ENCODE measurements at regions not wholly inside any gene's neighbourhood (a gene's known extent, or its start where the extent isn't known, plus 50 kb on each side); places are given as distances from the start of the nearest gene placed in this dataset.

DNA sequence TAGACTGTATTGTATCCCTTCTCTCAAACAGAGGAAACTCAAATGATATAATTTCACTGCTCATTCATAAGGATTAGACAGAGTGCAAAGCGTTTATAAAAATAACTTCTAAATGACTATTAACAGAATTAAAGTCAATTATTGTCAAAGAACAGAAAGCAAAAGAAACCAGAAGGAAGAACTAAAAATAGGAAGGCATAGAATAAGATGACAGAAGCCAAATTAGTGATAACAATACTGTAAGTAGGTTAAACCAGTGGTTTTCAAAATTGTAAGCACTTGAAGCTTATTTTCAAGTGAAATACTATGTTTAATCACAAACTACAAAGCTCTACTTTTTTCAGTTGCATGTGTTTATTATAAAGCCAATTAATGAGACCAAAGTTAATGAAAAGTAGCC, 305.2 kb downstream of the PPP1R2C start:
- Mint-ChIP-seq H3K36me3 (no peaks in the 10 kb centered on the region), H3K27me3 (no peaks in the 10 kb centered on the region), H3K9me3 (no peaks in the 10 kb centered on the region), H3K4me1 (peaks cover 2% of the 10 kb centered on the region), H3K27ac (no peak overlapping the region), H3K4me3 (no peak overlapping the region)
- ATAC-seq (ENCODE audit: low read depth), result no peak
- no peak for DNase-seq (ENCODE audit: low spot score in 2 of 2)

DNA sequence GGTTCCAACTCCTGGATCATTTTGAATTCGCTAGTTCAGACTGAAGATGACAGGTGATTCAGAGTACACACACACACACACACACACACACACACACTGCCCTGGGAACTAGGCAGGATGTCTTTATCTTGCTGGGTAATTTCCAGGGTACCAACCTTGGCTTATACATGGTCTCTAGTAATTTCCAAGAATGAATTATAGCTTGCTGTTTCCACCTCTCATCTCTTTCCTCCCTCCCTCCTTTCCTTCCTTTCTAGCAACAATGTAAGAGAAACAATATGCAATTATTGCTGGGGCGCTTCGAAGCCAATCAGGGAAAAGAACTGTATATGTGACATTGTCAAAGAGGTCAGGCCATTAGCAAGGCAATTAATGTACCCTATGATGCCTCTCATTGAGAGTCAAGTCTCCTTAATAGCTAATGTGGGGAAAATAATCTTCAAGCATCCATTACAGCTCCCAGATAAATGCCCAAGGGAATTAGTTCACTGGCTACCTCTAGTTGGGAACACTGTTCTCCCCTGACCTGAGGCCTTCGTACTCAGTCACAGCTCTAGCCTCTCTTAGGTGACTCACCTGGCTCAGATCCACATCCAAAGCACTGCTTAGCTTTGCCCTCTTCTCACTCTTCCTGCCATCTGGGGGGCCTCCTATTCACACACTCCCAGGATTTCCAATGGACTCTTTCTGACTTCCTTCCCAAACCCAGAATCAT, 311.5 kb downstream of the PPP1R2C start:
- Mint-ChIP-seq H3K9me3 (peaks cover 3% of the 10 kb centered on the region), H3K27me3 (peaks cover 2% of the 10 kb centered on the region)
- DNase-seq (ENCODE audit: low spot score in 2 of 2), result no peak

DNA sequence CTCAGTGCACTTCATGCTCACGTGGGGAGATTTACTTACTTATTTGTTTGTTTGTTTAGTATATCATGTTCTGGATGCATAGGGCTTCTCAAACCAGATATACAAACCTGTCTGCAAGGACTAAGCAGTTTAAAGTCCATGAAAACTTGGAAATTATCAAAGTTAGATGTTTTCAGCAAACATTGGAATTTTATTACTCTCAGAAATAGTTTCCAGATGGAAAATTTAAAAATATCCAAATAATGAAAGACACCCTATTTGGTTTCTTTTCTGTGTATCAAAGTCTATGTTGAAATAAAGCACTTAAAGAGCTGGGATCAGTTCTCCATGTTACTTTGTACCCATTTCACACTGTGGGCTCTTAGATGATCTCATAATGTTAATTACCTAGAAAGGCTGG, 312.1 kb downstream of the PPP1R2C start:
- no peak for ATAC-seq (ENCODE audit: low read depth)
- Mint-ChIP-seq H3K36me3 (no peaks in the 10 kb centered on the region), H3K9me3 (peaks cover 3% of the 10 kb centered on the region), H3K4me1 (no peaks in the 10 kb centered on the region), H3K27me3 (peaks cover 2% of the 10 kb centered on the region), H3K4me3 (no peak overlapping the region), H3K27ac (no peak overlapping the region)
- DNase-seq (ENCODE audit: low spot score in 2 of 2), result no peak

More for the DNA sequence above, 311.5 kb downstream of the PPP1R2C start:
- Mint-ChIP-seq H3K4me3 (no peak overlapping the region), H3K4me1 (no peaks in the 10 kb centered on the region), H3K36me3 (no peaks in the 10 kb centered on the region), H3K27ac (no peak overlapping the region)
- ATAC-seq (ENCODE audit: low read depth), result no peak

DNA sequence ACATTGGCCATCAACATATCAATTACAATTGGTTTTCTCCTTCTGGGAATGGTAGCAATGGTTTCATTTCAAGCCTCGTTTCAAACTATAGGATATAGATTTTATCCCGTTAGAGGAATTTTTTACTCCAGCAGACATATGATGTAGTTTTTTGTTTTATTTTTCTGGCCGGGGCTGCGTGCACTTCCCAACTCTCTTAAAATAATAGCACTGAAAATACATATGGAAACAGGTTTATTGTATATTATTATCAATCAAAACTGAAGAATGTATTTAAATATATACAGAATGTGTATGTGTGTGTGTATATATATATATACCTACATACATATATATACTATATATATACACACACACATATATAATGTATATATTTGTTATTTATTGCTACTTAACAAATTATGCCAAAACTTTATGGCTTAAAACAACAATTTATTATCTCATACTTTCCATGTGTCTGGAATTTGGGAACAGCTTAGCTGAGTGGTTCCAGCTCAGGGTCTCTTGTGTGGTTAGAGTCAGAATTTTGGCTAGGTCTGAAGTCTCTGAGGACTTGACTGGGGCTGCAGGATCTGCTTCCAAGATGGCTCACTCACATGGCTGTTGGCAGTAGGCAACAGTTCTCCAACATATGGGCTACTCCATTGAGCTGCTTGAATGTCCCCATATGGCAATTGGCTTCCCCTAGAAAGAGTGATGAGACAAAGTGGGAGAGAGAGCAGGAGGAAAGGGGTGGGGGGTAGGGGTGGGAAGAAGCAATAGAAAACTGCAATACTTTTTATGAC, 314.1 kb downstream of the PPP1R2C start:
- H3K27me3 Mint-ChIP-seq, result peaks cover 2% of the 10 kb centered on the region
- H3K36me3 Mint-ChIP-seq, result no peaks in the 10 kb centered on the region
- peaks cover 3% of the 10 kb centered on the region for H3K9me3 Mint-ChIP-seq
- H3K4me1 Mint-ChIP-seq, result no peaks in the 10 kb centered on the region
- no peak overlapping the region for H3K4me3 Mint-ChIP-seq
- no peak for ATAC-seq (ENCODE audit: low read depth)
- DNase-seq (ENCODE audit: low spot score in 2 of 2), result no peak
- H3K27ac Mint-ChIP-seq, result no peak overlapping the region

DNA sequence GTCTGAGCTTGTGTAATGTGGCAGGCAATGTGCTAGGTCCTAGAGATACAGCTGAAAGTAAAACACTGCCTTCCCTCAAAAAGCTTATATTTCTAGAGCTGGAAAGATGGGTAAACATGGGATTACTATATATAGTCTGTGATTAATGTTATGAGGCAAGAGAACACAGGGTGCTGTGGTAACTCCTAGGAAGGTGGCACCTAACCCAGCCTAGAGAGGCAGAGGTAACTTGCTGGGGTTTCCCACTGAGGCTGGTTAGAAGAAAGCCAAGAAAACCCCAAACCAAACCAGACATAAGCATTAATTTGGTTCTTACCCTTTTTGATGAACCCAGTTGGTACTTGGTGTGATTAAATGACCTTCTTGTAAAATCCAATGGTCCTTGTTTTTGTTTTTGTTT, 315.0 kb downstream of the PPP1R2C start:
- no peak for DNase-seq (ENCODE audit: low spot score in 2 of 2)
- H3K27ac Mint-ChIP-seq, result no peak overlapping the region
- no peak overlapping the region for H3K4me3 Mint-ChIP-seq
- peaks cover 3% of the 10 kb centered on the region for H3K9me3 Mint-ChIP-seq
- H3K4me1 Mint-ChIP-seq, result no peaks in the 10 kb centered on the region
- no peak for ATAC-seq (ENCODE audit: low read depth)
- peaks cover 2% of the 10 kb centered on the region for H3K27me3 Mint-ChIP-seq
- H3K36me3 Mint-ChIP-seq, result no peaks in the 10 kb centered on the region

DNA sequence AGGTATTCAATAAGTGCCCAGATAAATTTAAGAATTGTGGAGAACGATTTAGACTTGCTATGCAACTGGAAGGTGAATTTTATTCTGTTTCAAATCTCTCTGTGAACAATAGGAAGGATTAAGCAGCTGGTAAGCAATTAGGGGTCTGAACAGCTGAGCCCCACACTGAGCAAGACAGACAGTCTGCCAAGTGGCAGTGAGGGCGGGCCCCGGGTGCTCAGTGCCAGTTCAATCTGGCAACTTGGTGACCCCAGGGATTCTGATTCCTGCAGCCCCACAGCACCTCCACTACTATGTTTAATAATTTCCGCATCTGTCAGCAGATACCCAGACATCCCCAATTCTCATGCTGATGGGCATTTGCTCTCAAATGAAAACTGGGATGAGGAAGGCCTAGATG, 317.3 kb downstream of the PPP1R2C start:
- peaks cover 2% of the 10 kb centered on the region for H3K27me3 Mint-ChIP-seq
- no peak for ATAC-seq (ENCODE audit: low read depth)
- peaks cover 3% of the 10 kb centered on the region for H3K9me3 Mint-ChIP-seq
- no peak for DNase-seq (ENCODE audit: low spot score in 2 of 2)
- no peaks in the 10 kb centered on the region for H3K36me3 Mint-ChIP-seq
- no peak overlapping the region for H3K4me3 Mint-ChIP-seq
- H3K4me1 Mint-ChIP-seq, result no peaks in the 10 kb centered on the region
- no peak overlapping the region for H3K27ac Mint-ChIP-seq

DNA sequence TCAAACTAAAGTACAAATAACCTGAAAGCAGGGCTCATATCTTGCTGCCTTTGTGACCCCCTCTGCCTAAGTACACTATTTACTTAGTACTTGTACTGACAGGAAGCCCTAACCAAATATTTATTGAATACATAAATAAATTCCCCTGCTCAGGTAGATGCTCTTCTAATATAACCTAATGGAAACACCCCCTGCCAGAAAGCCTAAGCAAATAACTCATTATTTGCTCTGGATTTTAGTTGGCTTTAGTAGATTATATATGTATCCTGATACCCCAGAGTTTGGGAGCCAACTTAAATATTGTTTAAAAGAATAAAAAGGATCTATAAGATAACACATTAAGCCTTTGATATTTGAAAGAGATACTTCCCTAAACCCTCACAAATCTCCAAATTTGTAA, 318.2 kb downstream of the PPP1R2C start:
- DNase-seq (ENCODE audit: low spot score in 2 of 2) (no peak), ATAC-seq (ENCODE audit: low read depth) (no peak)
- Mint-ChIP-seq H3K9me3 (peaks cover 3% of the 10 kb centered on the region), H3K27ac (no peak overlapping the region), H3K36me3 (no peaks in the 10 kb centered on the region), H3K4me1 (no peaks in the 10 kb centered on the region), H3K4me3 (no peak overlapping the region), H3K27me3 (no peaks in the 10 kb centered on the region)

DNA sequence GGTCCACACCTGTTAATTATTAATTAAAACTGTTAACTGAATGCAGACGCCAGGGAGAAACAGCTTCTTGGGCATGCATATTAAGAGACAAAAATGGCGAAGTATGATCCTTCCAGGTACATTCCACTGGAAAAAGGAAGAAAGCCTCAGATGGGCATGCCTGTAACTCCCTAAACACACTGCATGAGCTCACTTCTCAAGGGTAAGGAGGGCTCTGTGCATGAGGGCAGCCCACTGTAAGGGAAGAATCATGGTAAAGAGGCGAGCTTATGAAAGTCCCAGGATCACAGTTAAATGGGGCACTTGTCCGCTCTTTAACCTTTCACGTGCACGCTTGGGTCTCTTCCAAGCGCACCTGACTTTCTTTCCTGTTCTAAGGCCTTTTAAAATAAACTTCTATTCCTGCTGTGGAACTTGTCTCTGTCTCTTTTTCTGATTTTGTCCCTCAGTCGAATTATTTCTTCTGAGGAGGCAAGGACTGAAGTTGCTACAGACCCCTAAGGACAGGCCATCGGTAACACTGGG, 321.7 kb downstream of the PPP1R2C start:
- no peaks in the 10 kb centered on the region for H3K36me3 Mint-ChIP-seq
- H3K27me3 Mint-ChIP-seq, result no peaks in the 10 kb centered on the region
- H3K27ac Mint-ChIP-seq, result no peak overlapping the region
- no peaks in the 10 kb centered on the region for H3K9me3 Mint-ChIP-seq
- no peak overlapping the region for H3K4me3 Mint-ChIP-seq
- H3K4me1 Mint-ChIP-seq, result no peaks in the 10 kb centered on the region
- ATAC-seq (ENCODE audit: low read depth) (no peak), DNase-seq (ENCODE audit: low spot score in 2 of 2) (no peak)

DNA sequence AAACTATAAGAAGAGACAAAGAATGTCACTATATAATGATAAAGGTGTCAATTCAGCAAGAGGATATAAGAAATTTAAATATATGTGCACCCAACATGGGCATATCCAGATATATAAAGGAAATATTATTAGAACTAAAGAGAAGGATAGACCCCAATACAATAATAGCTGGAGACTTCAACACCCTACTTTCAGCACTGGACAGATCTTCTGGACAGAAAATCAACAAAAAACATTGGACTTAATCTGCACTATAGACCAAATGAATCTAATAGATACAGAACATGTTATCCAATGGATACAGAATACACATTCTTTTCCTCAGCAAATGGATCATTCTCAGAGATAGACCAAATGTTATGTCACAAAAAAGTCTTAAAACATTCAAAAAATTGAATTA, 327.7 kb downstream of the PPP1R2C start:
- H3K4me3 Mint-ChIP-seq, result no peak overlapping the region
- no peak for ATAC-seq (ENCODE audit: low read depth)
- no peaks in the 10 kb centered on the region for H3K27me3 Mint-ChIP-seq
- no peak overlapping the region for H3K27ac Mint-ChIP-seq
- no peaks in the 10 kb centered on the region for H3K4me1 Mint-ChIP-seq
- peaks cover 5% of the 10 kb centered on the region for H3K9me3 Mint-ChIP-seq
- peaks cover under 1% of the 10 kb centered on the region for H3K36me3 Mint-ChIP-seq
- no peak for DNase-seq (ENCODE audit: low spot score in 2 of 2)

DNA sequence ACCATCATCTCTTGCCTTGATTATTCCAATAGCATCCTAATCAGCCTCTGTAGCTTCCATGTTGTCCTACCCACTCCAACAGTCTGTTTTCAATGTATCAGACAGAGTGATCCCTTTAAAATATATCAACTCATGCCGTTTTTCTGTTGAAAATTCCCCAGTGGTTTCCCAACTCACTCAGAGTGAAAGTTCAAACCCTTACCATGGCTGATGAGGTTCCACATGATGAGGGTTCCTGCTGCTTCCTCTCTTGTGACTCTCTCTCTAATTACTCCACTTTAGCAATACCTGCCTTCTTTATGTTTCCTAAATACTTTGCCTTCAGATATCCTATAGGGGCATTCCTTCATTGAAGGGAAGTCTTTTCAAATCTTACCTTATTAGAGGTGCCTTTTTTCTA, 334.7 kb downstream of the PPP1R2C start:
- no peak for DNase-seq (ENCODE audit: low spot score in 2 of 2)
- H3K4me3 Mint-ChIP-seq, result no peak overlapping the region
- no peak overlapping the region for H3K27ac Mint-ChIP-seq
- no peaks in the 10 kb centered on the region for H3K4me1 Mint-ChIP-seq
- ATAC-seq (ENCODE audit: low read depth), result no peak
- H3K9me3 Mint-ChIP-seq, result peaks cover 6% of the 10 kb centered on the region
- H3K27me3 Mint-ChIP-seq, result no peaks in the 10 kb centered on the region
- H3K36me3 Mint-ChIP-seq, result peaks cover 7% of the 10 kb centered on the region

DNA sequence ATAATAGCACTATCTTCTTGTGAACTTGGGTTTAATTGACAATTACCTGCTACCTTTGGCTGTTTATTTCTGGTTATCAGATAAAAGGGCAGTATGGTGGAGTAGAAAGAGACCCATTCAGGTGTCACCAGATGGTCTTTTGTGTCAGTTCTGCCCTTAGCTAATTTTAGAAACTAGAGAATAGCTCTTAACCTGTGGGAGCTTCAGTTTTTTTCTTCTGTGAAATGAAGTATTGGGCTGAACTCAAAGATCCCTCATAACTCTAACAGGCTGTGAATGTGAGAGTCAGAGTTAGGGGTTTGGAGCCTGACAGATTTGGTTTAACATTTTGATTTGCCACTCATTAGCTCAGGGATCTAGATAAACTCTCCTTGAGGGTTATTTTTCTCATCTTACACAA, 335.2 kb downstream of the PPP1R2C start:
- H3K4me3 Mint-ChIP-seq, result no peak overlapping the region
- H3K27ac Mint-ChIP-seq, result no peak overlapping the region

DNA sequence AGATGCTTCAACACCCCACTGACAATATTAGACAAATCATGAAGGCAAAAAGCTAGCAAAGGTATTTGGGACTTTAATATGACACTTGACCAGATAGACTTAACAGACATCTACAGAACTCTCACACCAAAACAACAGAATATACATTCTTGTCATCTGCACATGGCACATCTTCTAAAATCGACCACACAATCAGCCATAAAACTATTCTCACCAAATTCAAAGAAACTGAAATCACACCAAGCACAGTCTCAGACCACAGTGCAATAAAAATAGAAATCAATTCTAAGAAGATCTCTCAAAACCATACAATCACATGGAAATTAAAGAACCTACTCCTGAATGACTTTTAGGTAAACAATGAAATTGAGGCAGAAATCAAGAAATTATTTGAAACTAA, 340.8 kb downstream of the PPP1R2C start:
- H3K4me3 Mint-ChIP-seq, result no peak overlapping the region
- no peak overlapping the region for H3K27ac Mint-ChIP-seq
- peaks cover 3% of the 10 kb centered on the region for H3K27me3 Mint-ChIP-seq
- H3K4me1 Mint-ChIP-seq, result no peaks in the 10 kb centered on the region
- ATAC-seq (ENCODE audit: low read depth), result no peak
- H3K36me3 Mint-ChIP-seq, result peaks cover 3% of the 10 kb centered on the region
- peaks cover 3% of the 10 kb centered on the region for H3K9me3 Mint-ChIP-seq
- DNase-seq (ENCODE audit: low spot score in 2 of 2), result no peak

More for the DNA sequence above, 335.2 kb downstream of the PPP1R2C start:
- Mint-ChIP-seq H3K9me3 (peaks cover 6% of the 10 kb centered on the region), H3K4me1 (no peaks in the 10 kb centered on the region), H3K36me3 (peaks cover 7% of the 10 kb centered on the region), H3K27me3 (no peaks in the 10 kb centered on the region)
- DNase-seq (ENCODE audit: low spot score in 2 of 2), result no peak
- no peak for ATAC-seq (ENCODE audit: low read depth)

DNA sequence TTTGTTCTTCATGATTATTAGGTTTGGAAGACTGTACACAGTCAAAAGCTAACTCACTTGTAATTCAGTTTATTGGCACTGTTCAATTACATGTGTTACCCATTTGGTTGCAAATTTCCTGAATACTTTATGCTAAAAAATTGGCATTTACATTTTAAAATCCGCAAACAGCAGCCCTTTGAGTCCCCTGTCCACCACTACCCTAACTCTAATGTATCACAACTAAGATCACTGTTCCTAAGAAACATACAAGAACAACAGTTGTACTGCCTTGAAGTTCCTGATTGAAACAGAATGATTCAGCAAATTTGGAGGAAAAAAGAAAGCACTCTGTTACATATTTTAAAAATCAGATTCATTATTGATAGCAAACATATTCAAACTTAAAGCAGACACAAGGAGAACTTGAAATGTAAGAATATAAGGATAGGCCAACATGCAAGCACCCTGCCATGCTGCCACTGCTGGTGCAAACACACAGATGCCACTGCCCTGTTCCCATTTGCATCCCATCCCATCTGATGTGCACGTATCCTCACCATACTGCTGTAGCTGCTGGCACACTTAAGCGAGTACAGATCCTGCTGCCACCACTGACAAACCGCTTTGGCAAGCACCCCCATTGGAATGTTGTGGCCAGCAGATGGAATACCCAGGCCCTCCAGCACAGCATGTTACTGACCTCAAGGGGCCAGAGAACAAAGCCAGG, 343.4 kb downstream of the PPP1R2C start:
- H3K27ac Mint-ChIP-seq, result no peak overlapping the region
- peaks cover 3% of the 10 kb centered on the region for H3K27me3 Mint-ChIP-seq
- peaks cover 3% of the 10 kb centered on the region for H3K9me3 Mint-ChIP-seq
- DNase-seq (ENCODE audit: low spot score in 2 of 2) (no peak), ATAC-seq (ENCODE audit: low read depth) (no peak)
- H3K4me3 Mint-ChIP-seq, result no peak overlapping the region
- peaks cover 3% of the 10 kb centered on the region for H3K36me3 Mint-ChIP-seq
- H3K4me1 Mint-ChIP-seq, result no peaks in the 10 kb centered on the region

DNA sequence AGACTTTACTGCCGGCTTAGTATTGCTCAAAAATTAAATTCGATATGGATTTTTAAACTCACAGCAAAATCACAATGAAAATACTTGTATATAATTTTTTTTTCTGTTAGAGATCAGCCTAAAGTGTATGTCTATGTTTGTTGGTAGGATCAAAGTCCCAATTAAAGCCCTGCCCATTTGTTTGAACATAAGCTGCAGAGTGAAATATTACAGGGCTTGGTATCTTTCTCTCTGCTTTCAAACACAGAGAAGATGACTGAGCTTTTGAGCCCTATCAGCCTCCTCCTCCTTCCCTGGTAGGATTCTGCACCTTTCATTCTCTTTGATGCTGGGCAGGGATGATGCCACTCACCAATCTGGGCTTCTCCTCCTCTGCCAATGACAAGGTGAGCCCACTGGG, 345.4 kb downstream of the PPP1R2C start:
- Mint-ChIP-seq H3K9me3 (peaks cover 3% of the 10 kb centered on the region), H3K27me3 (peaks cover 3% of the 10 kb centered on the region), H3K4me3 (no peak overlapping the region), H3K4me1 (no peaks in the 10 kb centered on the region), H3K36me3 (peaks cover 3% of the 10 kb centered on the region), H3K27ac (no peak overlapping the region)
- no peak for DNase-seq (ENCODE audit: low spot score in 2 of 2)
- no peak for ATAC-seq (ENCODE audit: low read depth)

Measured in memory B cell (primary cell).